ENCODE measurements at regions not wholly inside any gene's neighbourhood (a gene's known extent, or its start where the extent isn't known, plus 50 kb on each side); places are given as distances from the start of the nearest gene placed in this dataset.
A peak's percentile ranks its signal among the peaks of the same experiment; 100 is the strongest.

- TF ChIP-seq CTCF (IDR thresholded peaks at IDR 0.05), result no peak
- peak; percentile 45; the same call in 1 of the 2 replicates for TF ChIP-seq MAX (IDR thresholded peaks at IDR 0.05; ENCODE audit: low read depth)
- TF ChIP-seq YY1 (IDR thresholded peaks at IDR 0.05; ENCODE audit: low read depth), result no peak
- TF ChIP-seq GABPA (IDR thresholded peaks at IDR 0.05; ENCODE audit: low read depth), result no peak
- TF ChIP-seq JUND (IDR thresholded peaks at IDR 0.05), result peak; percentile 50
- no peak for TF ChIP-seq SIN3A (IDR thresholded peaks at IDR 0.05; ENCODE audit: borderline replicate concordance, low read depth, low read length)
- peak; percentile 43; the same call in 1 of the 2 replicates for TF ChIP-seq POLR2AphosphoS5 (IDR thresholded peaks at IDR 0.05; ENCODE audit: low read depth, low read length)
- peak; percentile 91 for TF ChIP-seq NFIC (IDR thresholded peaks at IDR 0.05; ENCODE audit: borderline replicate concordance)
- no peak for TF ChIP-seq CHD2 (IDR thresholded peaks at IDR 0.05; ENCODE audit: low read length, partially characterized antibody)
Measured at GRCh38 chr1:185646202-185646683, 87.9 kb upstream of the HMCN1 start.
